ENCODE measurements at regions not wholly inside any gene's neighbourhood (a gene's known extent, or its start where the extent isn't known, plus 50 kb on each side); places are given as distances from the start of the nearest gene placed in this dataset.
"Not testable (repeated sequence)": the region's sequence is repeated elsewhere in the genome, so short reads cannot be mapped to it uniquely, and the experiment has no call there.

DNA sequence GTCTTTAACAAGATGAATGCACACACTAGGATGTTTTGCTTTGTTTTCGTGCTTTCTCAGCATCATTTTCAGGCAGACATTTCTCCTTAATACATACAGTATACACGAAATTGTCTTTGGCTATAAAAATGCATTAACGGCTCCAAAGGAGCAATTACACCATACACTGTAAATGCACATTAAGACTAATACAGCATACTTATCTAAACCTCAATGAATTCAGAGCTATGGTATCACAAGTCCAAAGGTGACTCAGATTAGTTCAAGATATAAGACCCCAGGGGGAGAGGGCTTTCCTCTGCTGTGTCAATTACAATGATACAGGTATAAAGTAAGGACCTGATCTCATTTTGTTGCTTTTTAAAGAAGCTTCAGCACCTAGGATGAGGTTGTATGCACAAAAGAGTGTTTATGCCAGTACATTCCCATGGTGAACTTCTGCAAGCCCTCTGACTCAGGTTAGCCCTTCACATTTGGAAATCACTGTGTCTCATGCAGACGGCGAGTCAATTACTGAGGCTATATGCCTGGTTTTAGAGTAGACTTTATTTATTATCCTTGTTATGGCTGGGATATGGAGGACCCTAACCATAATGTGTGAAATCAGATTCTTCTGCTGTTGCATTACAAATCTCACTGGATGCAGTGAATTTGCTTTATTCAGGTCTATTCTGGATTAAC, 233.3 kb downstream of the ZNF608 start:
- DNase-seq (ENCODE audit: low read depth in 2 of 2), result no peak

- DNase-seq (ENCODE audit: low read depth in 2 of 2), result no peak
Measured at GRCh38 chr5:124512236-124512635, 234.2 kb downstream of the ZNF608 start.

DNA sequence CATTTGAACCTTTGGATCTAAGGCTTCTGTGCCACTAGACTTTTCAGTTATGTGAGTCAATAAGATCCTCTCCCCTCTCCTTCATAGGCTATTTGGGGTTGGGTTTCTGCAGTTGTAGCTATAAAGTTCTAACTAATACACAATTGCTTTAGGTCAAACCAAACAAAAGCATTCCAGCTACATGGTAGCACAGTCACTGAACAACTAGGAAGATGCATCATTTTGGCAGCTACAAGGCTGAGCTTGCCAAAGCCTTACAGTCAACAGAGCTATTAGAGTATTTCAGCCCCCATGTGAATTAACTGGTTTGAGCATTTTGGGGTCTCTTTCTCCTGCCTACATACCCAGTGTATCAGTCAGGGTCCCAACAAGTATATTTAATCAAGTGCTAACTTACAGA, 234.6 kb downstream of the ZNF608 start:
- no peak for DNase-seq (ENCODE audit: low read depth in 2 of 2)

GRCh38 chr5:124507688-124508087, 238.8 kb downstream of the ZNF608 start:
- DNase-seq (ENCODE audit: low read depth in 2 of 2), result no peak

- DNase-seq (ENCODE audit: low read depth in 2 of 2), result no peak
Measured at GRCh38 chr5:124504081-124504916, 242.1 kb downstream of the ZNF608 start.

- DNase-seq (ENCODE audit: low read depth in 2 of 2), result no peak
Measured at GRCh38 chr5:124502551-124502950, 243.9 kb downstream of the ZNF608 start.

DNA sequence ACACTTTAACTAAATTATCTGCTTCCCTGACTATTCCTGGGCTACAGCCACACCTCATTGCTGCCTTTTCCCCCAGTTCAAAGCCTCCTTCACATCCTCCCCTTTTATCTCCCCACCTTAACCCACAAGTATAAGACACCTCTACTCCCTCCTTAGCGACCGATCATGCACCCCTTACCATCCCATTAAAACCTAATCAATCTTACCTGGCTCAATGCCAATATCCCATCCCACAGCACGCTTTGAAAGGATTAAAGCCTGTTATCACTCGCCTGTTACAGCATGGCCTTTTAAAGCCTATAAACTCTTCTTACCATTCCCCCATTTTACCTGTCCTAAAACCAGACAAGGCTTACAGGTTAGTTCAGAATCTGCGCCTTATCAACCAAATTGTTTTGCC, 246.6 kb downstream of the ZNF608 start:
- not testable (repeated sequence) for DNase-seq (ENCODE audit: low read depth in 2 of 2)

- DNase-seq (ENCODE audit: low read depth in 2 of 2), result not testable (repeated sequence)
Measured at GRCh38 chr5:124496968-124497367, 249.5 kb downstream of the ZNF608 start.

- DNase-seq (ENCODE audit: low read depth in 2 of 2), result no peak
Measured at GRCh38 chr5:124494540-124495116, 251.8 kb downstream of the ZNF608 start.

GRCh38 chr5:124492444-124493224, 253.8 kb downstream of the ZNF608 start:
- no peak for DNase-seq (ENCODE audit: low read depth in 2 of 2)

DNA sequence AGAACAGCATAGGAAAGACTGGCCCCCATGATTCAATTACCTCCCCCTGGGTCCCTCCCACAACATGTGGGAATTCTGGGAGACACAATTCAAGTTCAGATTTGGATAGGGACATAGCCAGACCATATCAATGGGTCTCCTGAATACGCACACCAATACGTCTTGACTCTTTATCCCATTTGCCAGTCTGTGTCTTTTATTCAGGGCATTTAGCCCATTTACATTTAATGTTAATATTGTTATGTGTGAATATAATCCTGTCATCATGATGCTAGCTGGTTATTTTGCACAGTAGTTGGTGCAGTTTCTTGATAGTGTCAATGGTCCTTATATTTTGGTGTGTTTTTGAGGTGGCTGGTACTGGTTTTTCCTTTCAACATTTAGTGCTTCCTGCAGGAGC, 256.1 kb downstream of the ZNF608 start:
- DNase-seq (ENCODE audit: low read depth in 2 of 2), result not testable (repeated sequence)

- DNase-seq (ENCODE audit: low read depth in 2 of 2), result no peak
Measured at GRCh38 chr5:124481419-124481818, 265.0 kb downstream of the ZNF608 start.

GRCh38 chr5:124480964-124481363, 265.5 kb downstream of the ZNF608 start:
- no peak for DNase-seq (ENCODE audit: low read depth in 2 of 2)

DNA sequence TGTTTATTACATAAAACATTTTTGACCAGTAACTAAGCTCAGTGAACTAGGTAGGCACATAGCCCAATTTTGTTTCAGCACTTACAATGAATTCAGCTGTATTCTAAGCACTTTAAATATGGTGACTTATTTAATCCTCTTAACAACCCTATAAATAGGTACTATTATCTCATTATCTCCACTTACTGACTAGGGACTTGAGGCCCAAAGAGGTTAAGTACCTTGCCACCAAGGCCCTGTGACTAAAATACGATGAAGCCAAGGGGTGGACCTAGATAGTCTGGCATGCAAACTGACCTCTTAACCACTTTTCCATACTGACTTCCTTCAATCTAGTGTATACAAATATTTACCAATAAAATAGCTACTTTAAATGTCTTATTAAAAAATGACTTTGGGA, 266.4 kb downstream of the ZNF608 start:
- DNase-seq (ENCODE audit: low read depth in 2 of 2), result no peak

DNA sequence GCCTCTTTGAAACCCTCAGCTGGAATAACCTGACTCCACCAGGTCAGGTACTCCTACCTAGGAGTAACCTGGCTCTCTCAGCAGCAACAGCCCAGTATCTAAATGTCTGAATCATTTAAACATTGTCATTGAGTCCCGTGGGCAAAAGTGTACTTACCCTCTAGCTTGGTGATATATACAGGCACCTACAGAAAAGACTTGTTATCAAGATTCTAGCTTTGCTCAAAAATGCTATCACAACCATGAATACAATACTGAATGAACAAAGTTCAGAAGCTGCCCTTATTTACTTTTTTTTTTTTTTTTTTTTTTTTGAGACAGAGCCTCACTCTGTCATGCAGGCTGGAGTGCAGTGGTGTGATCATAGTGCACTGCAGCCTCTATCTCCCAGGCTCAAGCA, 268.2 kb downstream of the ZNF608 start:
- no peak for DNase-seq (ENCODE audit: low read depth in 2 of 2)

DNA sequence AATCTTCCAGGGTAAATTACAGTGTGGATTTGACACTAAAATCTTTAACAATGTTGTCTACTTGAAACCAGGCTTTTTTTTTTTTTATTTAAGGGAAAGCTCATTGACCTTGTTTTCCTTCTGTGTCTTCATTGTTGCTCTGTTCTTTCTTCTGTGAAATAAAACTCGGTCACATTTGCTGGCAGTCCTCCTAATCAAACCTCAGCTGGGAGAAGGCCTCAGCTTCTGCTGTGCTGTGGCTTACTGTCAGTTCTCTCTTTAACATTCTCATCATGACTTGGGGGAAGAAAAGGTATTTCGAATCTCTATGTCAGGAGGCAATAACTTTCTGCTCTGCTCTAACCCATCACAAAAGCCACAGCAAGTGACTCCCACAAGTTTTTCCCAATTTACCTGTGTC, 268.9 kb downstream of the ZNF608 start:
- no peak for DNase-seq (ENCODE audit: low read depth in 2 of 2)

DNA sequence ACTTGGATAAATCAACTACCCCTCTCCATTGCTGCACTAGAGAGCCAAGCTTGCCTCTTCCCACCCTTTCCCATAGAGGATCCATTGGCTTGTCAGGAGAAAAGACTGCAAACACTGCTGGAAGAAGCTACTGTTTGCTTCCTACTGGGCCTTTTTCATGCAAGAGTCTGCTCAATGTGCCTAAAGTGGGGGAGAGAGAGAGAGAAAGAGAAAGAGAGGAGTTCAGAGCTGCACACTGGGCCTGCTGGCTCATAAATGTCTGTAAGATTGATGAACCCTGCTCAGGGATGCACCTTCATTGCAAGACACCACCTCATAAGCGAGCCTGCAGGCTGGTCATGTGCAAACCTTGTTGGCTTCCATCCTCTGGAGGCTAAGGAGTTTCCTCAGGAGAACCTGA, 269.4 kb downstream of the ZNF608 start:
- no peak for DNase-seq (ENCODE audit: low read depth in 2 of 2)

GRCh38 chr5:124474528-124475215, 271.8 kb downstream of the ZNF608 start:
- DNase-seq (ENCODE audit: low read depth in 2 of 2), result no peak

DNA sequence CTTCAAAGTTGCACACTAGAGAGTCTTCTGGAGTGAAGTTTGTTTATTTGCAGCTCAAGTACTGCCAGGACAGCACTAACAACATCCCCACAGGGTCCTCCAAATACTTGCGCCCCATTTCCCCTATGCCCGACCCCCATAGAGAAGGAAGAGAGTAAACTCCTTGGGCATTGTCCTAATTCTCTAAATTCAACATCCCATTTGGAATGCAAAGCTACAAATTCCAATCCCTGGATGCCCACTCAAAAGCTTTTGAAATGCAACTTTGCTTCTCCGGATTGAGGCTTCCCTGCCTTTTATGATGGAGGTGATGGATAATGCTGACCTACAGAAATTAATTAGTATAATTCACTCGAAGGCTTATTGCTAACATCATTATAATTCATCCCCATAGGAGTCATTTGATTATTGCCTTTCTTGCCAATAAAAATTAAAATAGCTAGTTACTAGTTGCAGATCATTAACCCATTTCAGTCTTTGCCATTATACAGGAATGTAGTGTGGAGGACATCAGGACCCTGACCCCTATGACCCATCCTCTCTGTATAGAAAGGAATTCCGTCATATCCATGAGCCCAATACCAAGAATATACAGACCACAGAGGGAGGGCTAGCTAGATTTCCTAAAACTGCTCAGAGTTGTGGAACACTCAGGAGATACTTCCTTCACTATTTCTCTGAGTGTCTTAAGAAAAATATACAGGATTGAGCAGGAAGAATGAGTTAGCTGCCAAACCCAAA, 277.6 kb downstream of the ZNF608 start:
- DNase-seq (ENCODE audit: low read depth in 2 of 2), result no peak

DNA sequence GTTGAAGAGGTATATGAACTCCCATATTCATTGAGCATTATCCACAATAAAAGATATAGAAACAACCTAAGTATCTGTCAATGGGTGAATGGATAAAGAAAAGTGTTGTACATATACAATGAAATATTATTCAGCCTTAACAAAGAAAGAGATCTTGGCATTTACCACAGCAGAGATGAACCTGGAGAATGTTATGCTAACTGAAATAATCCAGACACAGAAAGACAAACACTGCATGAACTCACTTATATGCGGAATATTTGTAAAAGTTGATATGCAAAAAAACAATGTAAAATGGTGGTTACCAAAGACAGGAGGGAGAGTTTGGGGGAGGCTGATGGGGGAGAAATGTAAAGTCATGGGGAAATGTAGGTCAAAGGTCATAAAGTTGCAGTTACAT, 278.7 kb downstream of the ZNF608 start:
- no peak for DNase-seq (ENCODE audit: low read depth in 2 of 2)

- DNase-seq (ENCODE audit: low read depth in 2 of 2), result no peak
Measured at GRCh38 chr5:124466011-124466410, 280.4 kb downstream of the ZNF608 start.

Data from stimulated activated CD8-positive, alpha-beta memory T cell treated with anti-CD3 and anti-CD28 coated beads, Interleukin-7, amount 100 ng/mL, for 4 hours (primary cell).